HL-60 (cell line): ENCODE measurements at regions not wholly inside any gene's neighbourhood (a gene's known extent, or its start where the extent isn't known, plus 50 kb on each side); places are given as distances from the start of the nearest gene placed in this dataset.

Source experiments
- DNase-seq, 2 experiments: peaks; one replicate each; pipeline ENCODE4 v3.0.0-alpha.2; 2010 to 2020; ENCODE audit warnings: low read depth in 1 of 2, low spot score in 1 of 2
- H3K27ac ChIP-seq: fragments of 250-450 bp; sonication (Bioruptor Pico); replicated peaks from 2 replicates; pipeline ENCODE4 v1.5.1; 2020; ENCODE audit warnings: mild to moderate bottlenecking, moderate library complexity
- H3K27me3 ChIP-seq: fragments of 250-450 bp; sonication (Bioruptor Pico); 2 replicates; pipeline ENCODE4 v1.5.1; 2021; ENCODE audit warnings: mild to moderate bottlenecking, moderate library complexity; ENCODE audit not compliant: insufficient read depth, poor library complexity, severe bottlenecking
- H3K4me3 ChIP-seq: replicated peaks from 2 replicates; pipeline ENCODE4 v1.5.1; 2011; ENCODE audit warnings: mild to moderate bottlenecking, control low read depth, low read length; ENCODE audit not compliant: insufficient read depth
- CTCF ChIP-seq: IDR thresholded peaks from one replicate; pipeline ENCODE4 v1.5.1; 2011; ENCODE audit warnings: low read length, control low read depth, inconsistent platforms; ENCODE audit not compliant: insufficient read depth
- GABPA ChIP-seq: IDR thresholded peaks from 2 replicates; pipeline ENCODE4 v1.6.1; 2012; ENCODE audit warnings: low read depth
- POLR2AphosphoS5 ChIP-seq: IDR thresholded peaks from 2 replicates; pipeline ENCODE4 v1.6.1; 2012; ENCODE audit warnings: low read depth
- REST ChIP-seq: IDR thresholded peaks from 2 replicates; pipeline ENCODE4 v1.6.1; 2012; ENCODE audit warnings: low read depth; ENCODE audit not compliant: insufficient replicate concordance
- SPI1 ChIP-seq: IDR thresholded peaks from 2 replicates; pipeline ENCODE4 v1.6.1; 2012; ENCODE audit warnings: low read depth, mild to moderate bottlenecking, borderline replicate concordance

- H3K27me3 ChIP-seq = no peaks in the 10 kb centered on the region
- no peak for DNase-seq
- H3K4me3 ChIP-seq = no peak overlapping the region
- TF ChIP-seq GABPA = no peak
- no peak for TF ChIP-seq CTCF
- no peak for TF ChIP-seq POLR2AphosphoS5
- TF ChIP-seq REST = no peak
- no peak for TF ChIP-seq SPI1
- no peak overlapping the region for H3K27ac ChIP-seq
Observed at GRCh38 chr14:61140872-61141271, 140.3 kb downstream of the TMEM30B start.

GRCh38 chr14:61140271-61140670 lies 140.9 kb downstream of the TMEM30B start:
- no peak for DNase-seq
- no peak for TF ChIP-seq GABPA
- no peak for TF ChIP-seq CTCF
- TF ChIP-seq SPI1 = no peak
- TF ChIP-seq POLR2AphosphoS5 = no peak
- no peak for TF ChIP-seq REST

GRCh38 chr14:61139006-61139599 lies 142.0 kb downstream of the TMEM30B start:
- Histone ChIP-seq H3K27ac (no peak overlapping the region), H3K27me3 (no peaks in the 10 kb centered on the region), H3K4me3 (no peak overlapping the region)
- no peak for TF ChIP-seq CTCF
- TF ChIP-seq POLR2AphosphoS5 = no peak
- TF ChIP-seq GABPA = no peak
- TF ChIP-seq SPI1 = no peak
- TF ChIP-seq REST = no peak
- no peak for DNase-seq

More at GRCh38 chr14:61140271-61140670, 140.9 kb downstream of the TMEM30B start:
- Histone ChIP-seq H3K27me3 (no peaks in the 10 kb centered on the region), H3K27ac (no peak overlapping the region), H3K4me3 (no peak overlapping the region)
